ENCODE measurements at regions not wholly inside any gene's neighbourhood (a gene's known extent, or its start where the extent isn't known, plus 50 kb on each side); places are given as distances from the start of the nearest gene placed in this dataset.

GRCh38 chr3:89042236-89042835 lies 65.1 kb upstream of the EPHA3 start:
- DNase-seq (ENCODE audit: low read depth) = no peak

GRCh38 chr3:89043406-89043932 lies 64.0 kb upstream of the EPHA3 start:
- DNase-seq (ENCODE audit: low read depth) = no peak

GRCh38 chr3:89046661-89047060 lies 60.8 kb upstream of the EPHA3 start:
- no peak for DNase-seq (ENCODE audit: low read depth)

GRCh38 chr3:89049119-89049518 lies 58.3 kb upstream of the EPHA3 start:
- no peak for DNase-seq (ENCODE audit: low read depth)

- no peak for DNase-seq (ENCODE audit: low read depth)
These were observed 55.0 kb upstream of the EPHA3 start for GRCh38 chr3:89052386-89052785.

GRCh38 chr3:89057398-89057797 lies 50.0 kb upstream of the EPHA3 start:
- DNase-seq (ENCODE audit: low read depth) = no peak
